ENCODE measurements at regions not wholly inside any gene's neighbourhood (a gene's known extent, or its start where the extent isn't known, plus 50 kb on each side); places are given as distances from the start of the nearest gene placed in this dataset.
"Not testable (repeated sequence)": the region's sequence is repeated elsewhere in the genome, so short reads cannot be mapped to it uniquely, and the experiment has no call there.

GRCh38 chr6:27644528-27644927 is 171.6 kb upstream of the ZNF184 start:
- Histone ChIP-seq H3K27ac (no peak overlapping the region), H3K4me1 (no peaks in the 10 kb centered on the region), H3K9ac (ENCODE audit: low read depth in 2 of 2, low read length in 2 of 2) (no peak overlapping the region), H3K9me3 (no peaks in the 10 kb centered on the region), H3K4me3 (no peak overlapping the region), H3K36me3 (no peaks in the 10 kb centered on the region), H3K27me3 (no peaks in the 10 kb centered on the region)
- no peak for DNase-seq
- TF ChIP-seq, protein P1, sequence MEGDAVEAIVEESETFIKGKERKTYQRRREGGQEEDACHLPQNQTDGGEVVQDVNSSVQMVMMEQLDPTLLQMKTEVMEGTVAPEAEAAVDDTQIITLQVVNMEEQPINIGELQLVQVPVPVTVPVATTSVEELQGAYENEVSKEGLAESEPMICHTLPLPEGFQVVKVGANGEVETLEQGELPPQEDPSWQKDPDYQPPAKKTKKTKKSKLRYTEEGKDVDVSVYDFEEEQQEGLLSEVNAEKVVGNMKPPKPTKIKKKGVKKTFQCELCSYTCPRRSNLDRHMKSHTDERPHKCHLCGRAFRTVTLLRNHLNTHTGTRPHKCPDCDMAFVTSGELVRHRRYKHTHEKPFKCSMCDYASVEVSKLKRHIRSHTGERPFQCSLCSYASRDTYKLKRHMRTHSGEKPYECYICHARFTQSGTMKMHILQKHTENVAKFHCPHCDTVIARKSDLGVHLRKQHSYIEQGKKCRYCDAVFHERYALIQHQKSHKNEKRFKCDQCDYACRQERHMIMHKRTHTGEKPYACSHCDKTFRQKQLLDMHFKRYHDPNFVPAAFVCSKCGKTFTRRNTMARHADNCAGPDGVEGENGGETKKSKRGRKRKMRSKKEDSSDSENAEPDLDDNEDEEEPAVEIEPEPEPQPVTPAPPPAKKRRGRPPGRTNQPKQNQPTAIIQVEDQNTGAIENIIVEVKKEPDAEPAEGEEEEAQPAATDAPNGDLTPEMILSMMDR (IDR thresholded peaks at IDR 0.05) = no peak
- intact Hi-C loops (cut with DNase I) = no loop called here

GRCh38 chr6:27642744-27643456 is 170.0 kb upstream of the ZNF184 start:
- no peak for DNase-seq
- Histone ChIP-seq H3K4me3 (no peak overlapping the region), H3K27me3 (no peaks in the 10 kb centered on the region), H3K9me3 (no peaks in the 10 kb centered on the region), H3K27ac (no peak overlapping the region), H3K9ac (ENCODE audit: low read depth in 2 of 2, low read length in 2 of 2) (no peak overlapping the region), H3K36me3 (no peaks in the 10 kb centered on the region), H3K4me1 (no peaks in the 10 kb centered on the region)
- TF ChIP-seq, protein P1 (IDR thresholded peaks at IDR 0.05) = no peak
- intact Hi-C loops (cut with DNase I) = no loop called here

GRCh38 chr6:27635886-27636285 is 163.0 kb upstream of the ZNF184 start:
- H3K27ac ChIP-seq; DNase-seq; H3K27me3 ChIP-seq; H3K4me3 ChIP-seq; H3K4me1 ChIP-seq; intact Hi-C loops (cut with DNase I); H3K36me3 ChIP-seq; H3K9ac ChIP-seq (ENCODE audit: low read depth in 2 of 2, low read length in 2 of 2); H3K9me3 ChIP-seq: not testable (repeated sequence)

DNA sequence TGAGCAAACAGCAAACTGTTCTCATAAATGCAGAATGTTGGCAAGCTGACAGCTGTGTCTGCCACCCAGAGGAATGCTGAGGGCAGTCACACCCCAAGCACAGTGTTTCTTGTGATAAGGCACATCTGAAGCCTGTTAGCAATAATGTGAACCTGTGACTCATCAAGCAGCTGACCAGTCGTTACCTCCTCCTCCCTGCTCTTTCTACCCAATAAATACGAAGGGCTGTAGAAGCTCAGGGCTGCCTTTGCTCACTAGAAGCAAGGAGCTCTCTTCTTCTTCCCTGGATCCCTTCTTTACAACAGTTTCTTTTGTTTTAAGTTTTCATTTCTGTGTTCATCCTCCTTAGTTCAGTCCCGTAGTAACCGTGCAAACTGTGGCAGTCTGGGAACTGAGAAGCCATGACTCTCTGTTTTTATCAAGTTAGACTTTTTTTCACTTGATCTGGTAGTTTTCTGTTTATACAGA is 160.3 kb upstream of the ZNF184 start:
- H3K27ac ChIP-seq; intact Hi-C loops (cut with DNase I); H3K4me1 ChIP-seq; H3K4me3 ChIP-seq; H3K27me3 ChIP-seq; H3K9me3 ChIP-seq; H3K36me3 ChIP-seq; H3K9ac ChIP-seq (ENCODE audit: low read depth in 2 of 2, low read length in 2 of 2): not testable (repeated sequence)
- DNase-seq = peak; percentile 48

GRCh38 chr6:27631609-27631916 is 158.7 kb upstream of the ZNF184 start:
- Histone ChIP-seq H3K27me3 (peaks cover 6% of the 10 kb centered on the region), H3K9me3 (no peaks in the 10 kb centered on the region), H3K36me3 (no peaks in the 10 kb centered on the region), H3K27ac (no peak overlapping the region), H3K9ac (ENCODE audit: low read depth in 2 of 2, low read length in 2 of 2) (no peak overlapping the region), H3K4me3 (no peak overlapping the region), H3K4me1 (no peaks in the 10 kb centered on the region)
- no peak for DNase-seq
- TF ChIP-seq, protein P1 (IDR thresholded peaks at IDR 0.05) = no peak
- intact Hi-C loops (cut with DNase I) = no loop called here

DNA sequence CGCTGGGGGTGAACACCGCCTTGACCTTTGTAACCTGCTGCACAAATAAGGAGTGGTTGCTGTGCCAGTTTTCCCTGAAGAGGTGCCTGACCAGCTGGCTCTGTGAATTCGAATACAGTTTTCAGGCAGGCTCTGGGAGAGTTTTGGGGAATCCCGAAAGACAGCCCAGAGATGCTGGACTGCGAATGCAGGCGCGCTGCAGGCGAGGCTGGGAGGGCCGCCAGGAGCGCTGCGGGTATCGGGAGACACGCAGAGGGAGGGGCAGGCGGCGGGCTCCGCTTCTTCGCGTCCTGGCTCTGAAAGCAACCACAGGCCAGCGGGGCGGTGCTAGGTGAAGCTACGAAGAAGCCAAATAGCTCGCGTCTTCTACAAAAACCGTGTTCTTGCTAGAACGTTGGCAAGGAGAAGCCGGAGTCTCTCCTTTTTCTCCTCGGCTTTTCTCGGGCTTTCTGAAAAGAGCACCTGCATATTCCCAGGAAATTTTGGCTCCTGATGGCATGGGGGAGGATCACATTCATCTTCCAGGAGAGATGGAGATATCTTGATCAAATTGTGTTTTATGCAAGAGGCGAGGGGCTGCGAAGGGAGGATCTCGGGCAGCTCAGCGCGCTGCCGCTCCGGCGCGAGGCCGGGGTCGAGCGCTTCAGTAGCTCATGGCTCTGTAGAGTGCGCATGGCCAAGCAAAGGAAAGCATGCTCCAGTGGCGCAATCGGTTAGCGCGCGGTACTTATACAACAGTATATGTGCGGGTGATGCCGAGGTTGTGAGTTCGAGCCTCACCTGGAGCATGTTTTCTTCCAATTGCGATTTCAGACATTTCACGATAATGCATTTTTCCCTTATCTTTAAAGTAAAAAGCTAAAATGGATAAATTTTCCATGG is 158.1 kb upstream of the ZNF184 start:
- peak overlapping the region; percentile 22 for H3K4me3 ChIP-seq
- H3K27ac ChIP-seq = no peak overlapping the region
- TF ChIP-seq, protein P1 (IDR thresholded peaks at IDR 0.05) = no peak
- H3K36me3 ChIP-seq = no peaks in the 10 kb centered on the region
- H3K4me1 ChIP-seq = no peaks in the 10 kb centered on the region
- peaks cover 6% of the 10 kb centered on the region for H3K27me3 ChIP-seq
- intact Hi-C loops (cut with DNase I) = no loop called here
- H3K9me3 ChIP-seq = no peaks in the 10 kb centered on the region
- peak overlapping the region in 1 of 2 donors; percentile 40 for H3K9ac ChIP-seq (ENCODE audit: low read depth in 2 of 2, low read length in 2 of 2)
- DNase-seq = peak; percentile 41
